ENCODE measurements at regions not wholly inside any gene's neighbourhood (a gene's known extent, or its start where the extent isn't known, plus 50 kb on each side); places are given as distances from the start of the nearest gene placed in this dataset.

DNA sequence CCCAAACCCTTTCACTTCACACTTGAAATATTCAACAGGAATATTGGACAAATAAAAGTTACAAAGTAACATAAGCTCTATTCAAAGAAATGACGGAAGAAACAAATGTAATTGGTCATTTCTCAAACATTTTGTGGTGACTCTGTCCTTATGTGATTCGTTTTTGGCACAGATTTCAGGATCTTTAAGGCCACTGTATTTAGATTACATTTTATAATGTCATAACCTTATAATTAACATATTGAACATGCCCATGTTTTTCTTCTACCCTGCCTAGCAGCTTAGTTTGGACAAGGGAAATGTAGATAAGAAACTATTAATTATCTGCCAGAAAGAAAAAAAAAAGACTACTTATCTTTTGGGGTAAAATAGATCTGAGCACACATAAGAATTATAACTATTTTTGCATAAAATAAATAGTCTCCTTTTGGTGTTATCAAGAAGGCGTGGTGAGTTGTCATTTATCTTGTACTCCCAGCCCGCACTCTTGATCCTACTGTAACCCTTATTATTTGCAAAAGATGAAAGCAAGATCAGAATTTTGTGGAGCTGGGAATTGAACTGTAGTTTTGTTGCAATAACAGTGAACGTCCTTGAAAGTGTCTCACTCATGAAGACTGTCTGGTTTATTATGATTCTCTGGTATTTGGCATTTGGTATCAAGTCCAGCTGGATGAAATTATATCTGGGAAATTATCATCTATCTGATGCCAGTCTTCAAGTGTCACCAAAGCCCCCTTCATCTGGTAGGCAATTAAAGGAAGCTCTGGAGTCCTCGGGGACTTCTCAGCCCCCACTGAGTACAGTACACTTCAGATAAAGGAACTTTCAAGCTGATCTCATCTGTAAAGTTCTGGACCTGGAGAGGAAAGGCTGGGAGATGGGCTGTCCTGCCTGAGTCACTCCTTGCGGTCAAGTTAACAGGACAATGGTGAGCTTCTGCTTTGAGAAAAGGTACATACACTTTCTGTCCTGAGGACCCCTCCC lies 175.7 kb upstream of the INHBA start:
- DNase-seq (ENCODE audit: low read depth): no peak

DNA sequence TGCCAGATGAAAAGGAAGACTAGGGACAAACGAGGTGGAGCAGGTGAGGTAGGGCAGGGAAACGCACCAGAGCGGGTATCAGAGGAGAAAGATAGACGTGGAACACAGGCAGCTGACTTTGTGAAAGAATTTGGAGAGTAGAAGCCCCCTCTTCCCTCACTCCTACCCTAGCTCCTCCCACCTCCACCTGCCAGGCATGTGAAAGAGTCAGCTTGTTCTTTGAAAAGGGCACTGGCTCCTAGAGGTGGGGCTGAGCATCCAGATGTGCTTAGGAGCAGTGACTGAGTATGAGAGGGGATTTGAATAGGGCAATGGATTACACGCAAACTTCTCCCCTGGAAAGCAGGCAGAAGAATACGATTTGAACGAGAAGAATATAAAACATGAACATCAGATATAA lies 174.2 kb upstream of the INHBA start:
- DNase-seq (ENCODE audit: low read depth): no peak

DNA sequence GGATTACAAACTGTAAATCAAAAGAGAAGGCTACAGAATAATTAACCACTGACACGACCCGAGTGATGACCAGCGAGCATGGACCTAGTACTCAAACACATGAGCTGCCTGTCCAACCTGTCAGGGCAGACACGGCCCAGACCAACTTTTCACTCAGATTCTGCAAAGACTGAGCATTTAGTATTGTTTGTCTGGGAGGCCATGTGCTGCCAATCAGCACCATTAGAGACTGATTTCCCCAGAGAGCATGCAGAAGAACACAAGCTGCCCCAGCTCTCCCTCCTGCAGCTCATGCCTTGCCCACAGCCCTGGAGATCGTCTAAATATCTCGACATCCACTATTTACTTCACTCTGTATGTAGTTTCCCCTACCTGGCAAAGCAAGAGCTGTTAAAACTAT lies 172.6 kb upstream of the INHBA start:
- DNase-seq (ENCODE audit: low read depth): no peak

DNA sequence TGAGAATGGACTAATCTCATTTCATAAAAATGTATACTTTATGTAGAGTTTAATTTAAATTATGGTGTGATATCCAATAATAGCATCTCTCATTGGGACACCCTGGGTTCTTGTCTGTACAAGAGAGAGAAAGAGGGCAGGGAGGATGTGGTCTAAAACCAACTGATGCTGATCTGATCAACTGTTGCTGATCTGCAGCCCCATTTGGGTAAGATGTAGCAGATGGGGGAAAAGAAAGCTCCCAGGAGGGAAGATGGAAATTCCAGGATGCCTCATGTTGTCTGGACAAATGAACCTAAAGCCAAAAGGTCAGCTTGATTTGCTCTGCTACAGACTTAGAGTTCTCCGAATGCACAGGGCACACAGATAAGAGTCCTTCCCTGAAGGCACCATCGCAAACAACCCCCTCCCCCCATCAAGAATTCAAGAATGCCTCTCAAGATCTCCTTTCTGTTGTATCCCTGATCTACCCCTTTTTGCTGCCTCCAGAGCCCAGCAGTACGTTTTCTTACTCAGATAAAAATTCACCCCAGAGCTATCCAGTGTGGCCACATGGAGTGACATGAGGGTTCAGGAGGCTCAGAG lies 171.4 kb upstream of the INHBA start:
- no peak for DNase-seq (ENCODE audit: low read depth)

DNA sequence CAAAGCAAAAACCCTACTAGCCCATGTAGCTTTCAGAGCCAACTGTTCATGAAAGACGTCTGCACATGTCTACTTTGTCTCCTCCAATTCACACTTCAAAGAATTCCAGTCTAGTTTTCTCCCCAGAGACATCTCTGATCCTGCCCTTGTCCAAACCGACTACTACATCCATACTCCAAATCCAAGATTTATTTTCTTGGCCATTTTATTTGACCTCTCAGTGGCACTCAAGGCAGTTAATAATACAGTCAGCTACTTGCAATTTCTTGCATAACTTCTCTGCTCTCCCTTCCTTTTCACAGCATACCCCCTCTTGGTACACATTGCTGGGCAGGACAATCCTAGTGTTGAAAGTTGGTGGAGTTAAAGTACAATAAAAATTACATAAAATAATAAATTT lies 170.9 kb upstream of the INHBA start:
- DNase-seq (ENCODE audit: low read depth): no peak

DNA sequence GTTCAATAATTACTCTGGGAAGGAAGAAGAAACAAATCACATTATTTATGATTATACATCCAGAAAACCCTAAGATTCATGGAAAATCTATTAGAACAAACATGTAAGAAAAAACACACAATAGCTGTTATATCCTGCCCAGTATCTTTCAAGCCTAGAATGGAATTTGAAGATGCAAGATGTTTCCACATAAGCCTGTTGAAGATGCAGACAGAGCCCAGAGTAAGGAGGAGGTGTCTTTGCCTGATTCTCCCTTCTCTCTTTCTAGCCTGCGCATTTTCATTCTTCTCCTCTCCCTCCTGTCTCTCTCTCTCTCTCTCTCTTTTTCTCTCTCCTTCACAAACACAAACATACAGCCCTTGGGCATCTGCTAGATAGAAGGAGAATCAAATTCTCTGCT lies 170.1 kb upstream of the INHBA start:
- no peak for DNase-seq (ENCODE audit: low read depth)

DNA sequence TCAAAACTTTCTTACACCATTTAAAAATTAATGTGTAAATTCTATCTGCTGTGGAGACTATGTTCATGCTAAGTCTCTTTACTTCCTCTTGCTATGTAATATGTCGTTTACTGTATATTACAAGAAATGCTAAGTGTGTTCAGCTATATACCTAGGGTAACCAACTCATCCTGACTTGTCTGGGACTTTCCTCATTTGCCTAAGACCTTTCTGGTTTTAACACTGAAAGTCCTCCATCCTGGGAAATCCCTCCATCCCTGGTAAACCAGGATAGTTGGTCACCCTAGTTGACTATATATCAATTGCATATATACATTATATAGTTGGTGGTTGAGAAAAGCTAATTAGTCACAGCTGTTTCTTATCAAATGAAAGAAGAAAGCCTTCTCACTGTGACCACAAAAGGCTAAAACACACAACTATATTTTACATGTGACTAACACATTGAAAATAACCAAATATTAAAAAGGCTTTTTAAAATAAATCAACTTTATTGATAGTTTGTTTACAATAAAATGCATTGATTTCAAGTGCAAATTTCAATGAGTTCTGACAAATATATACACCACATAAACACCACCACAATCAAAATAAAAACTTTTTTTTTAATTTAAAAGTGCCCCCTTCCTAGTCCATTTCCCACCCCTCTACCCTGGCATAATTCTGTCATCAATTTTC lies 167.7 kb upstream of the INHBA start:
- DNase-seq (ENCODE audit: low read depth): no peak

DNA sequence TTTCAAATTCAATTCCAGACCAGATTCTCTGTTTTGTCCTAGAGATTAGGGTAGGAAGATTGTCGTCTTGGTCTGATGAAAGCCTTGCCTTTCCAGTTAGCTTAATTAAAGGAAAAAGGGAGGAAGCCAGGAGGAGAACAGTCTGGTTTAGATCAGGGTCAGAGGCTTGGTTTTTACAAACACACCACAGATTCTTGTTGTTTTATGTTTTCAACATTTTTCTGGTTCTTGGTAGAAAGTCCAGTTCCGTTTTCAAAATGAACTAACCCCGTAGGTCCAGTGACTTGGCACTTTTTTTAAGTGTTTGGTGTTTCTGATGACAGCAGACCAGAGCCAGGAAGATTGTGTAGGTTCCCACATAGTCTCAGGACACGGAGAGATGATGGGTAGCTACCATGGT lies 167.1 kb upstream of the INHBA start:
- no peak for DNase-seq (ENCODE audit: low read depth)

DNA sequence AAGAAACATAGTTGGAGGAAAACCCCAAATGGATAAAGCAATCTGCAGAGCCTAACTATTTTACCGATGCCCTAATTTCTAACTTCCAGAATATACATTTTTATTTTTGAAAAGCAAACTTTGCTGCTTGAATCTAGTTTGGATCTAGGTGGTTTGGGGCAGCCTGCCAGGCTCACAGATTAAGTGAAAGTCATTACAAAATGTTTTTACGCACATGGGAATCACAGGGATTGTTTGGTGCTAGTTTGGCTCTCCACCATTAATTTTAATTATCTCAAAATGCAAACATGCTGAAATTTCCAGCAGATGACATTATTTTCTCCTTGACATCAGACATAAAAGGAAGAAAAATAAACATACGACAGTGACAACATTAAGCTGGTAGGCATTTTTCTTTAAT lies 166.7 kb upstream of the INHBA start:
- DNase-seq (ENCODE audit: low read depth): no peak

DNA sequence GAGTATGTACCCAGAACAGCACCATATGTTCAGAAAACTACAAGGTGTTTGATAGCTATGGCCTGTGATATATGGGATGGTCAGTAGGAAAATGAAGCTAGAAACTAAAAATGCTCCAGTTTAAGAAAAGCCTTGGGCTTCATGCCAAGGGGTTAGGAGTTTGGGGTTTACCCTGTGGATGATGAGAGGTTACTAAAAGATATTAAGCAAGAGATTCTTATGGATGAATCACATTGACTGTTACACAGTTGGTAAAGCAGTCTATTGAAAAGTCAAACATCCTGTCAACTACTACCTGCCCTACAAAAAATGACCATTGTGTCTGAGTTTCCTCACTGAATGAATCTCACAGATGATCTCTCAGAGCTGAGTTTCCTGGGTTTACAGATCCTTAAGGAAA lies 166.2 kb upstream of the INHBA start:
- no peak for DNase-seq (ENCODE audit: low read depth)

DNA sequence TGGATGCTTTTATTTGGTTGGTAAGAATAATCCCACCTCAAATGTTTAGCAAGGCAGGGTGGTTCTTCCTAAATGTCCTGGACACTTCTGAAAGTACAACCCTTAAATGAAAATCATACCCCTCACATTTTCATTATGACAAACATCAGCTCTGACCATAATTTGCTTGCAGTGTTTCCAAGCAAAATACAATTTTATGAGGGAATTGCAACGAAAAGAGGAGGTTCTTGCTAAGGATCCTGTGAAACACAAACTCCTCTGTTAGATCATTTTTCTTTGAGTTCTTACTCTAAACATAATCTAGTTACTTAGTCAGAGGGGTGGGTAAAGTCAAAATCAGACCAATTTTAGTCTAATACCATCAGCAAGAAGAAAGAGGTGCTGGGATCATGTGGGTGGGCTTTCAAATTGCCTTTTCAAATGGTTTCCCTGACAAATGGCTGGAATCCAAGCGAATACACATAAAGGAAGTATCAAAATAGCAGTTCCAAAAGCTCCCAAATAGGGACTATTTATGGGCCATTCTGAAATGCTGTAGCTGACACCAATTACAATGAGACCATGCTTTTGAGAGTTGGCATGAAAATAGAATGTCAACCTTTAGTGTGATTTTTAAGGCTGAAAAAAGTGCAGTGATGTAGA lies 164.9 kb upstream of the INHBA start:
- DNase-seq (ENCODE audit: low read depth): no peak

DNA sequence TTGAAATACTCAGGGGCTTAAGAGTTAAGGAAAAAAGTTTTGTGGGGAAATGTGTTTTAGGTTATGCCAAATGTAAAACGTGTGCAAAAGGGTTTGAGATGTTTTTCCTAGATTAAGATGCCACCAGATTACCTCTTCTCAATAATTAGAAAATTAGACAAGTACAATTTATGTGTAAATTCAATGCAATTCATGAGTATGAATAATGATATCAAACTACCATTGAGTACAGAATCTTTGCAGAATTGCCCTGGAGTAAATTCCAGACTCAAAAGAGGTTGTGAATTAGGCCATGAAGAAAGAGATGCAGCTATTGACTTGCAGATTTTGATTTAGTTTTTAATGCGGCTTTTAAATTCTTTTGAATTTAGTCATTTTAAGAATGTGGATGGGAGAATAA lies 159.4 kb upstream of the INHBA start:
- no peak for DNase-seq (ENCODE audit: low read depth)

DNA sequence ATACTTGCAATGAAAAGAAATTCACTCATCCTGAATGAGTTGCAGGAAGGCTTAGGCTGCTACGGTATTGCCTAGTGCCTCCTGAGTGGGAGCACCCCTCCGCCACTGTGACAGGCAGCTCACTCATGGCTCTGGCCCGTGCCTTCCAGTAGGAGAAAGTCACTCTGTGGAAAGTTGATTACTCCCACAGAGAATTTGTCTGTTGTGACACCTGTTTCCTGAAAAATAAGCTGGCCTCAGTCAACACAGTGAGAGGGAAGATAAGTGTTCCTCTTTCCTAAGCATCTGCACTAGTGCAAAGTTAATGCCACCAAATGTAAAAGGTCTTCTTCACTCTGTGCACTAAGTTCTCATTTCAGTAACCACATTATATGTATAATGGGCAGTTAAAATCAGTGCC lies 158.8 kb upstream of the INHBA start:
- DNase-seq (ENCODE audit: low read depth): no peak

DNA sequence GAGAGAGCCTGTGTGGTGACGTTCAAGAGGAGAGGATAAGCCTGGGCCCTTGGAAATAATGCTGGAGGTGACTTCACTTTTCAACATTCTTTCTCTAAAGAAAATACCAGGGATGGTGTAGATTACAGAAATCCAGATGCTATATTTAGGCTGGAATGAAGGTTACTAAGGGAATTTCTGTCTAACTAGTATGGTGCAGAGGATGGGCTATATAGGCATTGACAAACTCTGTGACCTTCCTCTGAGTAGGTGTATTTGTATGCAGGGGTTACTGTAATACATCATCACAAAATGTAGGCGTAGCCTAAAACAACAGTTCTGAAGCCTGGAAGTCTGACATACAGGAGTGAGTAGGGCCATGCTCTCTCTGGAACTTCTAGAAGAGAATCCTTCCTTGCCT lies 155.3 kb upstream of the INHBA start:
- DNase-seq (ENCODE audit: low read depth): no peak

DNA sequence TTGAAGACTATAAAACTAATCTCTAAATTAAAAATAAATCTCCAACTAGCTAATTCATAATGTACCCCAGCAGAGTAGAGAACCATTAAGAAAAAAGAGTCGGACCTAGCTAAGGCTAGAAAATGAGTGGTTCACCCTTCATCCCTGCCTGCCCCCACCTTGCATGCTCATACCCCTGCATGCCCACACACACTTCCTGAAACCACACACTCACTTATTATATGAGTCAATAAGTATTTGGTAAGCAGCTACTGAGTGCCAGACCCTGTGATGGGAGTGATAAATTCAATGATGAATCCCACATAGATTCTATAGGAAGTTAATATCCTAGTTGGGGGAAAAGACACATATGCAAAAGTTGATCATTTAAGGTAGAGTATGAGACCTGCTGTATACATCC lies 152.9 kb upstream of the INHBA start:
- DNase-seq (ENCODE audit: low read depth): no peak

DNA sequence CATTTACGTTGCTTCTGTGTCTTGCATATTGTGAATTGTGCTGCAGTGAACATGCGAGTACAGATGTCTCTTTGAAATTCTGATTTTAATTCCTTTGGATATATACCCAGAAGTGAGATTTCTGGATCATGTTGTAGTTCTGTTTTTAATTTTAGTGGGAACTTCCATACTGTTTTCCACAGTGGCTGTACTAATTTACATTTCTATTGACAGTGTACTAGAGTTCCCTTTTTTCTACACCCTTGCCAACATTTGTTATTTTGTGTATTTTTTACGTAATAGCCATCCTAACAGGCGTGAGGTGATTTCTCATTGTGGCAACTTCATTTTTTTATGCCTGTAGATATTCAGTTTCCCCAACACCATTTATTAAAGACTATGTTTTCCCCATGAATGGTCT lies 144.7 kb upstream of the INHBA start:
- DNase-seq (ENCODE audit: low read depth): no peak

DNA sequence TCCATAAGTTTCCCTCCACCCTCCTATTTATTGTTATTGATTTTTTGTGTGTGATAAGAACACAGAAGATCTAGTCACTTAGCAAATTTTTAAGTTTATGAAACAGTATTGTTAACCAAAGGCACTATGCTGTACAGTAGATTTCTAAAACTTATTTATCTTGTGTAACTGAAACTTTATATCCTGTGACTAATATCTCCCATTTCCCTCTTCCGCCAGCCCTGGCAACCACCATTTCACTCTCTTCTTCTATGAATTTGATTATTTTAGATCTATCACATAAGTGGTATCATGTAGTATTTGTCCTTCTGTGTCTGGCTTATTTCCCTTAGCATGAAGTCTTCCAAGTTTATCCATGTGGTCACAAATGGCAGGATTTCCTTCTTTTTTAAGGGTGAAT lies 144.3 kb upstream of the INHBA start:
- no peak for DNase-seq (ENCODE audit: low read depth)

DNA sequence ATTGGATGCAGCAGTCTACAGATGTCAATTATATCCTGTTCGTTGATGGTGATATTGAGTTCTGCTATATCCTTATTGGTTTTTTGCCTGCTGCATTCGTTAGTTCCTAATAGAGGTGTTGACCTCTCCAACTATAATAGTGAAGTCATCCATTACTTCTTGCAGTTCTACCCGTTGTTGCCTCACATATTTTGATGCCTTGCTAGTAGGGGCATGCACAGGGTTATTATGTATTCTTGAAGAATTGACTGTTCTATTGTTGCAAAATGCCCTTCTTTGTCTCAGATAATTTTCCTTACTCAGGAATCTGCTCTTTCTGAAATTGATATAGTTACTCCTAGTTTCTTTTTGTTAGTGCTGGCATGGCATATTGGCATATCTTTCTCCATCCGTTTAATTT lies 140.1 kb upstream of the INHBA start:
- DNase-seq (ENCODE audit: low read depth): no peak

DNA sequence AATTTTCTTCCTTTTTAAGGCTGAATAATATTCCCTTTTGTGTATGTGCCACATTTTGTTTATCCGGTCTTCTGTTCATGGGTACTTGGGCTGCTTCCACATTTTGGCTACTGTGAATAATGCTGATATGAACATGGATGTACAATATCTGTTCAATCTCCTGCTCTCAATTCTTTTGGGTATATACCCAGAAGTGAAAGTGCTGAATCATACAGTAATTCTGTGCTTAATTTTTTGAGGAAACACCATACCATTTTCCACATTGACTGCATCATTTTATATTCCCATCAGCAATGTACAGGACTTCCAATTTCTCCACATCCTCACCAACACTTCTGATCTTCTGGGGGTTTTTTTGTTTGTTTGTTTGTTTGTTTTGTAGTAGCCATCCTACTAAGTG lies 135.0 kb upstream of the INHBA start:
- no peak for DNase-seq (ENCODE audit: low read depth)

DNA sequence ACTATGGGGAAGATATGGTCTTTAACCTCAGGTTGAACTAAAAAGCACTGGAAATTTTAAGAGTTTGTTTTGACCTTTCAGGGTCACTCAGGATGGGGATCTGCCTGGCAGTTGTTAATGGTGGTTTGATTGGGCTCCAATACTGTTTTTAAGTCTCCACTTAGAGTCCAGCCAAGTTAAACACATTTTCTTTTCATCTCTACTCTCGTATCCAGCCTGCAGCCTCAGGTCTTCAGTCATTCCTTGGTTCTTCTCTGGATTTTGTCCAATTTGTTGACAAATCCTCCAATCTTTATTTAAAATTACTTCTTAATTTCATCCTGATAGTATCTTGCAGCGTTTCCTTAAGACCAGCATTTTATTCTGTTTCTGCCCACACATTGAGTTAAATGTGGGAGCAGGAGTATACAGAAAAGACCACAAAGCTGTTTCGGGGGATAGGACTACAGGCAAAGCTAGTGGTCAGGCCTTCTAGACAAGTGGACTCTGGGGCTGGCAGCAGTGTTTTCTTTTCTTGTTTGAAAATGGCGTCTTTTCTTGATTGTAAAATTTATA lies 133.2 kb upstream of the INHBA start:
- no peak for DNase-seq (ENCODE audit: low read depth)

DNA sequence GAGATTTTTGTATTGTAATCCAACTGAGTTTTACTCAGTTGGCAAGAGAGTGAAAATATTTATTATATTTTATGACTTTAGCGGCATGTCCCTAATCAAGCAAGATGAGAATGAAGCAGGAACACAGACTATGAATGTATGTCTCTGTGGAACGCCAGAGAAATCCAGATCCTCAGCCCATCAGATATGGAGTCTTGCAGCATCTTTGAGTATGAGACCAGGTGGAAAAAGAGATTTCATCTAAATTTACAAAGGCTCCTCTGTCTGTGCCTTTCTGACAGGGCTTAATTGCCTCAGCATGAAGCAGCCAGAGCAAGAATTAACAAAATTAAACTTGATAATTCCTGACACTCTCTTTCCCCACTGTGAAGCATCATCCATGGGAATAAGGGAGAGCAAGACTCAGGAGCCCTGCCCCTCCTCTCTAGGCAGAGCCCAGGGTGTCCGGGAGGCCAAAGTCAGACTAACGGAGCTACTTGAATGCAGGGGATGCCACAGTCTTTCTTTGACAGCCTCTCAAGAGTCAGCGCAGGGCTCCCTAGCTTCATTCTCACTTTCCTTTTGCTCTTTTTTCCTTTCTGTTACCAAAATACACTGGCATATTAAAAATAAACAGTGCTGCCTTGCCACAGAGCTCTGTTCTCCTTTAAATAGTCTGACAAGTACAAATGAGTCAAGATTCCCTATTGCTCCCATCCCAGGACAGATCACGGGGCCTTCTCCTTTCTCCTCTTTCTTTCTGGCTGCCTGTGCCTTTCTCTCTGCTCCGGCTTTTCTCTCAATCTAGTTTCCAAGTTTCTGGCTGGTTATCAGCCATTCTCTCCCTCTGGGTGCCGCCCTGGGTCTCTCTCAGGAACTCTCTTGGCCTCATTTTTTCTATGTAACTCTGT lies 132.2 kb upstream of the INHBA start:
- DNase-seq (ENCODE audit: low read depth): no peak

All from GM04504 (cell line).